K562 (cell line): ENCODE measurements at regions not wholly inside any gene's neighbourhood (a gene's known extent, or its start where the extent isn't known, plus 50 kb on each side); places are given as distances from the start of the nearest gene placed in this dataset.

Experiments
- ATAC-seq: fragments of 200-7000 bp; cut with Tn5 transposase; 3 replicates; pipeline ENCODE4 v1.9.1; 2020; ENCODE audit warnings: moderate library complexity
- BruUV-seq: library from RNA; stranded (reverse); fragments of 400-500 nt; replicated peaks from 2 replicates; lab custom pipeline; 2021; lab: Mats Ljungman, UMichigan
- CTCF ChIA-PET: fragments of 300-600 bp; formaldehyde crosslinking; extraction: SDS; loops from one replicate; lab custom pipeline; 2021; ENCODE audit warnings: low intra/inter-chr PET ratio; lab: Yijun Ruan, JAX
- POLR2A ChIA-PET: fragments of 300-600, 350-650 bp; sonication (Branson Sonifier 250); formaldehyde crosslinking; extraction: SDS; loops from one replicate; lab custom pipeline; 2021; ENCODE audit warnings: antibody characterized with exemption, inconsistent platforms; lab: Yijun Ruan, JAX
- DNase-seq, 4 experiments: peaks; one replicate each; pipeline versions ENCODE4 v3.0.0 to v3.0.0-alpha.2; 2011 to 2018; ENCODE audit warnings: low spot score in 3 of 4, mixed read lengths in 3 of 4; ENCODE audit errors: extremely low read depth in 1 of 4
- FAIRE-seq: peaks from 2 replicates; lab custom pipeline; 2011; peaks lifted over from hg19 to GRCh38; lab: Jason Lieb, UNC
- H2AFZ ChIP-seq: 2 replicates; pipeline ENCODE4 v1.6.0; 2011; ENCODE audit warnings: low read depth, low read length, control low read depth, inconsistent platforms
- H3K27ac ChIP-seq: fragments of 200-600 bp; 3 replicates; pipeline ENCODE4 v1.8.0; 2011; ENCODE audit warnings: low read depth, mild to moderate bottlenecking, control low read depth, inconsistent platforms, low read length, moderate library complexity, mixed read lengths; ENCODE audit errors: extremely low read depth
- H3K27me3 ChIP-seq, 2 experiments: fragments of 300-600 bp in 1 of 2; 2 replicates in 1 of 2; 3 replicates in 1 of 2; pipeline versions ENCODE4 v1.6.0 to v1.8.0; 2011; ENCODE audit warnings: inconsistent platforms in 2 of 2, low read length in 2 of 2, mild to moderate bottlenecking in 1 of 2, mixed read lengths in 1 of 2, moderate library complexity in 1 of 2; ENCODE audit not compliant: control insufficient read depth in 2 of 2, insufficient read depth in 2 of 2
- H3K36me3 ChIP-seq: fragments of 300-600 bp; 3 replicates; pipeline ENCODE4 v1.8.0; 2011; ENCODE audit warnings: mild to moderate bottlenecking, low read length, inconsistent platforms; ENCODE audit not compliant: control insufficient read depth, insufficient read depth
- H3K4me1 ChIP-seq, 2 experiments: fragments of 200-600 bp in 1 of 2; replicated peaks in 1 of 2; 2 replicates in 1 of 2; 3 replicates in 1 of 2; pipeline versions ENCODE4 v1.5.1 to v1.8.0; 2011; ENCODE audit warnings: inconsistent platforms in 2 of 2, low read length in 2 of 2, mild to moderate bottlenecking in 1 of 2, mixed read lengths in 1 of 2, moderate library complexity in 1 of 2; ENCODE audit not compliant: control insufficient read depth in 2 of 2, insufficient read depth in 2 of 2
- H3K4me2 ChIP-seq: 2 replicates; pipeline ENCODE4 v1.6.1; 2011; ENCODE audit warnings: low read length, control low read depth, inconsistent platforms, mixed read lengths; ENCODE audit not compliant: insufficient read depth
- H3K4me3 ChIP-seq: fragments of 200-600 bp; sonication (generic), shearing (Covaris generic); 2 replicates; pipeline ENCODE4 v1.5.1; 2016; ENCODE audit warnings: control low read depth, inconsistent platforms
- H3K79me2 ChIP-seq: fragments of 200-600 bp; 3 replicates; pipeline ENCODE4 v1.8.0; 2011; ENCODE audit warnings: low read length, inconsistent platforms; ENCODE audit not compliant: control insufficient read depth, insufficient read depth
- H3K9ac ChIP-seq, 2 experiments: 2 replicates each; pipeline versions ENCODE4 v1.6.0 to v1.6.1; 2011; ENCODE audit warnings: low read depth in 2 of 2, low read length in 2 of 2, control low read depth in 1 of 2, inconsistent platforms in 1 of 2, mild to moderate bottlenecking in 1 of 2, mixed read lengths in 1 of 2; ENCODE audit not compliant: insufficient read depth in 1 of 2
- H3K9me1 ChIP-seq: one replicate; pipeline ENCODE4 v1.6.0; 2011; ENCODE audit warnings: inconsistent platforms, mild to moderate bottlenecking, low read length, moderate library complexity; ENCODE audit not compliant: control insufficient read depth, insufficient read depth
- H3K9me3 ChIP-seq: replicated peaks from 2 replicates; pipeline ENCODE4 v1.5.1; 2011; ENCODE audit warnings: low read depth, low read length, inconsistent platforms; ENCODE audit not compliant: control insufficient read depth, insufficient read depth
- H4K20me1 ChIP-seq: replicated peaks from 2 replicates; pipeline ENCODE4 v1.6.1; 2011; ENCODE audit warnings: low read length, inconsistent platforms, mixed read lengths; ENCODE audit not compliant: control insufficient read depth, insufficient read depth
- ETV6 ChIP-seq, 3 experiments: fragments of 150-350 bp in 1 of 3; sonication (generic) in 1 of 3; formaldehyde crosslinking in 1 of 3; IDR thresholded peaks; 2 replicates each; pipeline versions ENCODE4 v1.6.1 to v1.8.0; 2014 to 2022; ENCODE audit warnings: borderline replicate concordance in 2 of 3, low read depth in 2 of 3, antibody characterized with exemption in 1 of 3, low read length in 1 of 3, mild to moderate bottlenecking in 1 of 3, missing genetic modification reagents in 1 of 3
- FOXK1 ChIP-seq: sonication (generic); formaldehyde crosslinking; IDR thresholded peaks from 2 replicates; pipeline ENCODE4 v1.8.0; 2022; ENCODE audit warnings: missing genetic modification reagents, mild to moderate bottlenecking, borderline replicate concordance
- USF1 ChIP-seq: sonication (generic); formaldehyde crosslinking; IDR thresholded peaks from 2 replicates; pipeline ENCODE4 v1.9.0; 2022; ENCODE audit warnings: mild to moderate bottlenecking, missing genetic modification reagents
- ZBTB2 ChIP-seq: fragments of 450-650 bp; IDR thresholded peaks from 2 replicates; pipeline ENCODE4 v1.6.1; 2016; ENCODE audit warnings: antibody characterized with exemption
- ZNF436 ChIP-seq: fragments of 250-450, 450-650 bp; sonication (Bioruptor Pico); formaldehyde crosslinking; IDR thresholded peaks from 2 replicates; pipeline ENCODE4 v1.7.0; 2020; ENCODE audit warnings: mild to moderate bottlenecking
- WGBS: fragments of 100-300 bp; shearing (Covaris generic); methylation state at CpG from one replicate; pipeline ENCODE4 v1.1.6; 2016; ENCODE audit warnings: low coverage, mixed read lengths; ENCODE audit not compliant: insufficient coverage; ENCODE audit errors: missing lambda C conversion rate; 5-methylcytosine and 5-hydroxymethylcytosine counted together
- in situ Hi-C: fragments of 300-500 bp; cut with MboI; formaldehyde crosslinking; loops from 4 replicates; pipeline ENCODE4 v1.15.0; 2018; ENCODE audit warnings: inconsistent platforms, mixed read lengths
- intact Hi-C: fragments of 100-400 bp; cut with micrococcal nuclease; formaldehyde crosslinking; loops from 2 replicates; pipeline ENCODE4 v1.14.2; 2022

GRCh38 chr16:56137269-56137668 lies 54.0 kb upstream of the GNAO1 start:
- BruUV-seq: no TSS peak
- ATAC-seq (no peak), FAIRE-seq (no peak), DNase-seq (no peak)
- no peaks in the 10 kb centered on the region for H3K27me3 ChIP-seq
- no peak overlapping the region for H2AFZ ChIP-seq
- TF ChIP-seq ETV6 (IDR thresholded peaks at IDR 0.05; ENCODE audit: borderline replicate concordance in 1 of 2, low read depth in 2 of 2, low read length in 1 of 2) (peak; percentile 54 to 73; a peak in 1 of 4 replicates), ETV6 (CRISPR knock-in tag; IDR thresholded peaks at IDR 0.05; ENCODE audit: borderline replicate concordance) (no peak), ZNF436 (no peak)
- no peaks in the 10 kb centered on the region for H3K4me1 ChIP-seq
- H4K20me1 ChIP-seq: no peaks in the 10 kb centered on the region
- no peak overlapping the region for H3K4me3 ChIP-seq
- ChIA-PET POLR2A (interaction anchor here (0.6 kb wide), 1 partner anchor 463 kb away, joined by 3 read pairs; no protein-coding TSS in a partner anchor), CTCF (no interaction called here)
- H3K79me2 ChIP-seq: no peaks in the 10 kb centered on the region
- in situ Hi-C loops (no loop called here), intact Hi-C loops (no loop called here)
- no peaks in the 10 kb centered on the region for H3K36me3 ChIP-seq
- H3K4me2 ChIP-seq: no peak overlapping the region
- H3K27ac ChIP-seq: no peak overlapping the region
- H3K9me1 ChIP-seq: no peaks in the 10 kb centered on the region
- 2% methylated on average over 5 of the region's 5 CpGs for WGBS
- no peak overlapping the region for H3K9ac ChIP-seq
- no peaks in the 10 kb centered on the region for H3K9me3 ChIP-seq

GRCh38 chr16:56136256-56136655 lies 55.0 kb upstream of the GNAO1 start:
- ATAC-seq: no peak
- CTCF ChIA-PET: no interaction called here
- no peak for TF ChIP-seq ZBTB2
- no peak for TF ChIP-seq FOXK1 (CRISPR knock-in tag)
- no peak for TF ChIP-seq USF1 (CRISPR knock-in tag)

More at GRCh38 chr16:56136256-56136655, 55.0 kb upstream of the GNAO1 start:
- POLR2A ChIA-PET: no interaction called here
- BruUV-seq: no TSS peak
- no peaks in the 10 kb centered on the region for H3K79me2 ChIP-seq
- H3K36me3 ChIP-seq: no peaks in the 10 kb centered on the region
- no peaks in the 10 kb centered on the region for H3K27me3 ChIP-seq
- H2AFZ ChIP-seq: no peak overlapping the region
- FAIRE-seq (no peak), DNase-seq (no peak)
- no peaks in the 10 kb centered on the region for H3K4me1 ChIP-seq
- 0% methylated on average over 3 of the region's 3 CpGs for WGBS
- H3K27ac ChIP-seq: no peak overlapping the region
- intact Hi-C loops: no loop called here
- H4K20me1 ChIP-seq: no peaks in the 10 kb centered on the region
- no peak overlapping the region for H3K9ac ChIP-seq
- no peak overlapping the region for H3K4me3 ChIP-seq
- no peaks in the 10 kb centered on the region for H3K9me3 ChIP-seq
- in situ Hi-C loops: no loop called here
- no peaks in the 10 kb centered on the region for H3K9me1 ChIP-seq
- H3K4me2 ChIP-seq: no peak overlapping the region
